ENCODE measurements at regions not wholly inside any gene's neighbourhood (a gene's known extent, or its start where the extent isn't known, plus 50 kb on each side); places are given as distances from the start of the nearest gene placed in this dataset.

DNA sequence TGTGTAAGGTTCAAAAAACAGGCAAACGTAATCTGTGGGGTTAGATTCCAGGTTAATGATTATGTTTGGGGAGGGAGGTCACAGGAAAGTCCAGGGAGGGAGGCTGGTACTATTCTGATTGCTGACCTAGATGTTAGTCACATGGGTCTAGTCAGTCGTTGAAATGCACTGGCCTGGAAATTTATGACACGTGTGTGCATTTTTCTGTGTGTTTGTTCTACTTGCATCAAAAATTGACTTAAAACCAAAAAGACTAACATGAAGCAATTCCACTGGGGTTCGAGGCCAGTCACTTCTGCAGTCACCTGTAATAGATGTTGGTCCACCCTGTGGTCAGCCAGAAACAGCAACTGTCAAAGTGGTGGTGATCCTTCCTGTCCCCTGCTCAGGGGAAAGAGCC, 104.2 kb upstream of the MLN start:
- Histone ChIP-seq H3K36me3 (no peaks in the 10 kb centered on the region), H3K9me3 (no peaks in the 10 kb centered on the region), H3K27ac (no peak overlapping the region), H3K27me3 (no peaks in the 10 kb centered on the region), H3K4me1 (peaks cover 6 to 8% of the 10 kb centered on the region in 2 donors), H3K4me3 (no peak overlapping the region)
- DNase-seq, result no peak
- intact Hi-C loops (cut with DNase I; ENCODE audit: low total_unique reads), result no loop called here
- TF ChIP-seq, protein P1, sequence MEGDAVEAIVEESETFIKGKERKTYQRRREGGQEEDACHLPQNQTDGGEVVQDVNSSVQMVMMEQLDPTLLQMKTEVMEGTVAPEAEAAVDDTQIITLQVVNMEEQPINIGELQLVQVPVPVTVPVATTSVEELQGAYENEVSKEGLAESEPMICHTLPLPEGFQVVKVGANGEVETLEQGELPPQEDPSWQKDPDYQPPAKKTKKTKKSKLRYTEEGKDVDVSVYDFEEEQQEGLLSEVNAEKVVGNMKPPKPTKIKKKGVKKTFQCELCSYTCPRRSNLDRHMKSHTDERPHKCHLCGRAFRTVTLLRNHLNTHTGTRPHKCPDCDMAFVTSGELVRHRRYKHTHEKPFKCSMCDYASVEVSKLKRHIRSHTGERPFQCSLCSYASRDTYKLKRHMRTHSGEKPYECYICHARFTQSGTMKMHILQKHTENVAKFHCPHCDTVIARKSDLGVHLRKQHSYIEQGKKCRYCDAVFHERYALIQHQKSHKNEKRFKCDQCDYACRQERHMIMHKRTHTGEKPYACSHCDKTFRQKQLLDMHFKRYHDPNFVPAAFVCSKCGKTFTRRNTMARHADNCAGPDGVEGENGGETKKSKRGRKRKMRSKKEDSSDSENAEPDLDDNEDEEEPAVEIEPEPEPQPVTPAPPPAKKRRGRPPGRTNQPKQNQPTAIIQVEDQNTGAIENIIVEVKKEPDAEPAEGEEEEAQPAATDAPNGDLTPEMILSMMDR (IDR thresholded peaks at IDR 0.05), result no peak
- no peak for TF ChIP-seq POLR2A (IDR thresholded peaks at IDR 0.05)

DNA sequence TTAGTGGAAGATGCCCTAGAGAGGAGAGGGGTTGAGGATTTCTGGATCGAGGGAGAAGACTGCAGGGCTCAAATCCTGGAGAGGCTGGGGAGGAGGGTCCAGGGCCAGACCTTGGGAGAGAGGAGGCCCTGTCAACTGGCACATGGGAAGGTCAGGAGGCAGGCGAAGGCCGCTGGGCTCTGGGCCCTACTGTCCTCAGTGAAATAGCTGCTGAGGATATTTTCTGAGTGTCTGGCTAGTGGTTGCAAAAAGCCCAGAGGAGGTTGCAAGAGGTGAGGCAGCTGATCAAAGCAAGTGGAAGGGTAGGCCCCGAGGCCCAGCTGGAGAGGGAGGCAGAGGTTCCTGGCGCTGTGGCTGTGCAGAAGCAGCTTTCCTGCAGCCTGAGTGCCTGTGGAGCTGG, 103.4 kb upstream of the MLN start:
- Histone ChIP-seq H3K9me3 (no peaks in the 10 kb centered on the region), H3K4me1 (peaks cover 6 to 8% of the 10 kb centered on the region in 2 donors), H3K27ac (no peak overlapping the region), H3K36me3 (no peaks in the 10 kb centered on the region), H3K4me3 (no peak overlapping the region), H3K27me3 (no peaks in the 10 kb centered on the region)
- intact Hi-C loops (cut with DNase I; ENCODE audit: low total_unique reads), result no loop called here
- no peak for DNase-seq
- no peak for TF ChIP-seq POLR2A (IDR thresholded peaks at IDR 0.05)
- TF ChIP-seq, protein P1 (IDR thresholded peaks at IDR 0.05), result no peak

DNA sequence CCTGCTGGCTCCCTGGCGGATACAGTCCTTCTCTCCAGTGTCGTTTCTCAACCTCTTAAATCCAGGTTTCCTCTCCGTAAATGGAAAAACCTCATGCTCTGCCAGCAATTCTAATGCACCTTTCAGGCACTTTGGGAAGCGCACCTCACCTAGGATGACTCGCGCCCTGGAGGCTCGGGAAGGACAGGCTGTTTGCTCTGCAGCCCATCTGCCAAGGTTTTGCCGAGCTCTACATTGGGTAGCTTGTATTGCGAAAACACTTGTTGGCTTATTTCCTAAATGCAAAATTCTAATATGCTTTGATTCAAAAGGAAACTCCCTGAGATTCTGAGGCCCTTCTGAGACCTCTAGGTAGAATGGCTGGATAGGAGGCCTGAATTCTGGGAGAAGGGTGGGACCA, 102.6 kb upstream of the MLN start:
- no peak overlapping the region for H3K27ac ChIP-seq
- peaks cover 0 to under 1% of the 10 kb centered on the region in 2 donors for H3K4me1 ChIP-seq
- no peaks in the 10 kb centered on the region for H3K27me3 ChIP-seq
- no peaks in the 10 kb centered on the region for H3K9me3 ChIP-seq
- no peaks in the 10 kb centered on the region for H3K36me3 ChIP-seq
- no peak overlapping the region for H3K4me3 ChIP-seq
- no peak for DNase-seq
- no peak for TF ChIP-seq POLR2A (IDR thresholded peaks at IDR 0.05)
- TF ChIP-seq, protein P1 (IDR thresholded peaks at IDR 0.05), result no peak
- intact Hi-C loops (cut with DNase I; ENCODE audit: low total_unique reads), result no loop called here

DNA sequence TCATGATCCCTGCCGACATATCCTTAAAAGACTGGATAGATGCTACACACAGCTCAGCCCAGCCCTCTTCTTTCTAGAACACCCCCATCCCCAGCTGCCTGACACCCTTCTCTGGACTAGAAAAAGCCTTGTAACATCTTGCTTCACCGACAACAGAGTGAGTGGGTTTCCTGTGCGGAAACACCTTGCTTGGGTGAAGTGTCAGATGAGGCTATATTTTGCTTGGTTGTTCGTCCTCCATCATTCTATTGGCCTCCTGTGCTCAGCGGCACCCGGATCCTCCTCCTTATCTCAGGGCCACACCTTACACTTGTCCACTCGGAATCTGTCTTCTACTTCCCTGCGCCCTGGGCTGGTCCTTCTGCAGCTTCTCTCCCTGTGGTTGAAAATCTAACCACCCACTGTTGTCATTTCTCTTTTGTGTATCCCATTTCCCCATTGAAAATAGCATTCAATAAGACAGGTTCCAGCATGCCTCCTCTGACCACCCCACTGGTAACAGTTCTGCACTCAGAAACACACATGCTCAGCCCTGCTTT, 101.3 kb upstream of the MLN start:
- no peaks in the 10 kb centered on the region for H3K27me3 ChIP-seq
- H3K27ac ChIP-seq, result no peak overlapping the region
- TF ChIP-seq, protein P1 (IDR thresholded peaks at IDR 0.05), result no peak
- no peak for TF ChIP-seq POLR2A (IDR thresholded peaks at IDR 0.05)
- no peaks in the 10 kb centered on the region for H3K4me1 ChIP-seq
- H3K4me3 ChIP-seq, result no peak overlapping the region
- intact Hi-C loops (cut with DNase I; ENCODE audit: low total_unique reads), result no loop called here
- H3K9me3 ChIP-seq, result no peaks in the 10 kb centered on the region
- DNase-seq, result no peak
- H3K36me3 ChIP-seq, result no peaks in the 10 kb centered on the region

DNA sequence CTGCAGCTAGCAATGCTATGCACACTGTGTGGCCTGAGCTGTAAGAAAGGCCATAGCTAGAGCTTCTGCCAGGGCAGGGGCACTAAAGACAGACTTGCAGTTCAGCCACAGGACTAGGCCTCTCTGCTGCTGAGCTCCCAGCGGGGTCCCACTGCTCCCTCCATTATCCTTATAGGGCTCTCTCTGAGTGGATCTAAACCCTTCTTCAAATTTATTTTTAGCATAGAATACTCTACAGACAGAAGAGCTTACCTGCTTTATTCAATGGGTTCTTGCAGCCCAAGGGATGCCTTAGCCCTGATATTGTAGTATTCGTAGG, 100.9 kb upstream of the MLN start:
- TF ChIP-seq, protein P1 (IDR thresholded peaks at IDR 0.05), result no peak
- TF ChIP-seq POLR2A (IDR thresholded peaks at IDR 0.05), result no peak
- H3K9me3 ChIP-seq, result no peaks in the 10 kb centered on the region
- H3K4me3 ChIP-seq, result no peak overlapping the region
- intact Hi-C loops (cut with DNase I; ENCODE audit: low total_unique reads), result no loop called here
- H3K27ac ChIP-seq, result no peak overlapping the region
- DNase-seq, result no peak
- H3K4me1 ChIP-seq, result no peaks in the 10 kb centered on the region
- no peaks in the 10 kb centered on the region for H3K36me3 ChIP-seq
- H3K27me3 ChIP-seq, result no peaks in the 10 kb centered on the region
